ENCODE measurements at regions not wholly inside any gene's neighbourhood (a gene's known extent, or its start where the extent isn't known, plus 50 kb on each side); places are given as distances from the start of the nearest gene placed in this dataset.
A peak's percentile ranks its signal among the peaks of the same experiment; 100 is the strongest.

GRCh38 chrX:15998350-15998749 lies 125.0 kb upstream of the GRPR start:
- no peak overlapping the region for H3K27ac Mint-ChIP-seq
- no peak overlapping the region for H3K4me3 Mint-ChIP-seq
- no peaks in the 10 kb centered on the region for H3K27me3 Mint-ChIP-seq (ENCODE audit: low read depth, poor library complexity)
- no peak for TF ChIP-seq CTCF (IDR thresholded peaks at IDR 0.05)
- H3K36me3 Mint-ChIP-seq (ENCODE audit: low read depth), result no peaks in the 10 kb centered on the region
- H3K9me3 Mint-ChIP-seq, result peaks cover 6% of the 10 kb centered on the region
- no peak for DNase-seq
- H3K4me1 Mint-ChIP-seq, result no peaks in the 10 kb centered on the region

- Mint-ChIP-seq H3K27me3 (ENCODE audit: low read depth, poor library complexity) (no peaks in the 10 kb centered on the region), H3K4me3 (no peak overlapping the region), H3K4me1 (peaks cover 12% of the 10 kb centered on the region), H3K36me3 (ENCODE audit: low read depth) (no peaks in the 10 kb centered on the region), H3K9me3 (no peaks in the 10 kb centered on the region), H3K27ac (no peak overlapping the region)
- no peak for TF ChIP-seq CTCF (IDR thresholded peaks at IDR 0.05)
- no peak for DNase-seq
Measured at GRCh38 chrX:15989716-15990115, 133.6 kb upstream of the GRPR start.

- no peak for TF ChIP-seq CTCF (IDR thresholded peaks at IDR 0.05)
- Mint-ChIP-seq H3K36me3 (ENCODE audit: low read depth) (no peaks in the 10 kb centered on the region), H3K4me3 (no peak overlapping the region), H3K9me3 (no peaks in the 10 kb centered on the region), H3K4me1 (peaks cover 12% of the 10 kb centered on the region), H3K27me3 (ENCODE audit: low read depth, poor library complexity) (no peaks in the 10 kb centered on the region), H3K27ac (peak overlapping the region; percentile 53)
- no peak for DNase-seq
Measured at GRCh38 chrX:15988661-15989603, 134.3 kb upstream of the AP1S2 start.

- Mint-ChIP-seq H3K9me3 (no peaks in the 10 kb centered on the region), H3K27me3 (ENCODE audit: low read depth, poor library complexity) (no peaks in the 10 kb centered on the region), H3K4me1 (peaks cover 12% of the 10 kb centered on the region), H3K36me3 (ENCODE audit: low read depth) (no peaks in the 10 kb centered on the region), H3K4me3 (no peak overlapping the region), H3K27ac (no peak overlapping the region)
- no peak for DNase-seq
- TF ChIP-seq CTCF (IDR thresholded peaks at IDR 0.05), result no peak
Measured at GRCh38 chrX:15985937-15986336, 131.3 kb upstream of the AP1S2 start.

GRCh38 chrX:15983034-15983433 lies 128.4 kb upstream of the AP1S2 start:
- no peak for TF ChIP-seq CTCF (IDR thresholded peaks at IDR 0.05)
- DNase-seq, result no peak
- H3K4me1 Mint-ChIP-seq, result no peaks in the 10 kb centered on the region
- H3K27me3 Mint-ChIP-seq (ENCODE audit: low read depth, poor library complexity), result no peaks in the 10 kb centered on the region
- H3K9me3 Mint-ChIP-seq, result no peaks in the 10 kb centered on the region
- no peak overlapping the region for H3K4me3 Mint-ChIP-seq
- H3K27ac Mint-ChIP-seq, result no peak overlapping the region
- no peaks in the 10 kb centered on the region for H3K36me3 Mint-ChIP-seq (ENCODE audit: low read depth)

- TF ChIP-seq CTCF (IDR thresholded peaks at IDR 0.05), result no peak
- Mint-ChIP-seq H3K9me3 (no peaks in the 10 kb centered on the region), H3K4me1 (peaks cover 16% of the 10 kb centered on the region), H3K27ac (no peak overlapping the region), H3K27me3 (ENCODE audit: low read depth, poor library complexity) (no peaks in the 10 kb centered on the region), H3K36me3 (ENCODE audit: low read depth) (no peaks in the 10 kb centered on the region), H3K4me3 (no peak overlapping the region)
- DNase-seq, result no peak
Measured at GRCh38 chrX:15977644-15978043, 123.0 kb upstream of the AP1S2 start.
